RWPE1 (cell line): ENCODE measurements at regions not wholly inside any gene's neighbourhood (a gene's known extent, or its start where the extent isn't known, plus 50 kb on each side); places are given as distances from the start of the nearest gene placed in this dataset.

Experiments used
- CTCF ChIA-PET: fragments of 350-600 bp; sonication (Branson Sonifier 250); formaldehyde crosslinking; extraction: SDS; loops from one replicate; lab custom pipeline; 2021; lab: Yijun Ruan, JAX
- POLR2A ChIA-PET: fragments of 400-600 bp; formaldehyde crosslinking; extraction: SDS; loops from one replicate; lab custom pipeline; 2020; ENCODE audit warnings: antibody characterized with exemption; ENCODE audit not compliant: low non-redundant PET; lab: Yijun Ruan, JAX
- DNase-seq: peaks from one replicate; pipeline ENCODE4 v3.0.0; 2012; ENCODE audit warnings: low spot score
- H3K27ac ChIP-seq: fragments of 450-650 bp; 2 replicates; pipeline ENCODE4 v1.5.1; 2017
- CTCF ChIP-seq: fragments of 450-650 bp; conservative IDR thresholded peaks from 2 replicates; pipeline ENCODE4 v1.5.1; 2017; ENCODE audit warnings: low read depth, mild to moderate bottlenecking

DNA sequence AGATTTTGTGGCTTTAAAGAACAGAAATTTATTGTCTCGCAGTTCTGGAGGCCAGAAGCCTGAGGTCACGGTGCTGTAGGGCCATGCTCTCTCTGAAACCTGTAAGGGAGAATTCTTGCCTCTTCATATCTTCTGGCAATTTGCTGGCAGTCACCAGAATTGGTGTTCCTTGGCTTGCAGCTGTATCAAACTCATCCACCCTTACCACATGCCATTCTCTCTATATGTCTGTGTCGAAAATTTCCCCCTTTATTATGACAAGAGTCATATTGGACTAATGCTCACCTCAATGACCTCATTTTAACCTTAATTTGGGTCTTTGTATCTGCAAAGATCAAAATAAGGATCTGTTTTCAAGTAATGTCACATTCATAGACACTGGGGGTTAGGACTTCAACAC lies 266.7 kb downstream of the IL20RB start:
- TF ChIP-seq CTCF: no peak
- POLR2A ChIA-PET: no interaction called here
- CTCF ChIA-PET: no interaction called here
- no peak for DNase-seq
- no peak overlapping the region for H3K27ac ChIP-seq

GRCh38 chr3:137242836-137243400 lies 285.1 kb downstream of the IL20RB start:
- TF ChIP-seq CTCF: no peak
- no peak for DNase-seq
- POLR2A ChIA-PET: no interaction called here
- CTCF ChIA-PET: no interaction called here
- no peak overlapping the region for H3K27ac ChIP-seq

DNA sequence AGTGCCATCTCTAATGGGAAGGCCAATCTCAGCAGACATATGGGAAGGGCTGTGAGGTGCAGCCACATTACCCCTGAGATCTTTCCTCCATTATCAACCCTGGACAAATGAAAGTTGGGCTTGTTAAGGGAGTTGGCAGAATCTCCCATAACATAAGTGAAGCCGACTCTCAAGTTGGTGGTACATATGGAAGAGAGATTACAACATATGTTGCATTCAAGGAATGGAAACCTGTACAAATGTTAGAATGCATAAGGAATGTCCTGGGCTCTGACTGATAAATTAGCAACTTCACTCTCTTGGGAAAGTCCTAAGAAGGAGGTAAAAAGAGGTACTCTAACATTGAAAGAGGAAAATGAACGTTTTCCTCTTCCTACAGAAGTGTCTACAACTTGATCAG lies 288.7 kb downstream of the IL20RB start:
- CTCF ChIA-PET: no interaction called here
- DNase-seq: no peak
- POLR2A ChIA-PET: no interaction called here
- no peak overlapping the region for H3K27ac ChIP-seq
- no peak for TF ChIP-seq CTCF

DNA sequence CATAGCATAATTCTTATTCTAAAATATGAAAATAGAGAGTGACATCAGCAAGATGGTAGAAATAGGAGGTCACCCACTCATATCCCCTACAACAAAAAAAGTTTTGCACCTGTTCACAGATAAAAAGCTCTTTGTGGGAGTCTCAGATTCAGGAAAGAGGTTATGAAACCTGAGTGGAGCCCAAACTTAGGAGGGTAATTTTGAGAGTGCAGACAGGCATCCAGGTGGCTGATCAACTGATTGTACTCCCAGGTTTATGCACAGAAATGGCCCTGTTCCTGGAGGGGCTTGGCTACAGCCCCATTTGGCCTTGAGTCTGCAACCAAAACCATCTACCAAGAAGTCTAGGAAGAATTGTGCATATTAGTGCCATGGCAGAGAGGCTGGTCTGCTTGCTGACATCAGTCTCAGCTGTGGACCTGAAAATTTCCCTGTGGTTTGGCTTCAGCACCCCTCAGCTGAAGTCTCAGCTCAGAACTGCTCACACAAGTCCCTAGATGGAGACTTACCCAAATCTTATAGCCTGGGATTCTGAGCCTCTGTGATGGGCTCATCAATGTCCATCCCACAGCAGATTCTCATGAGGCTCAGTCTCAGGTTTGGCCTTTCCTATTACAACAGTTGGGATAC lies 291.6 kb downstream of the IL20RB start:
- DNase-seq: no peak
- no peak overlapping the region for H3K27ac ChIP-seq
- TF ChIP-seq CTCF: no peak
- POLR2A ChIA-PET: no interaction called here
- CTCF ChIA-PET: no interaction called here

GRCh38 chr3:137259089-137259488 lies 301.3 kb downstream of the IL20RB start:
- H3K27ac ChIP-seq: no peak overlapping the region
- ChIA-PET POLR2A (no interaction called here), CTCF (interaction anchor here (0.6 kb wide), 1 partner anchor 1694 kb away, joined by 9 read pairs; no protein-coding TSS in a partner anchor)
- no peak for DNase-seq
- TF ChIP-seq CTCF: no peak

DNA sequence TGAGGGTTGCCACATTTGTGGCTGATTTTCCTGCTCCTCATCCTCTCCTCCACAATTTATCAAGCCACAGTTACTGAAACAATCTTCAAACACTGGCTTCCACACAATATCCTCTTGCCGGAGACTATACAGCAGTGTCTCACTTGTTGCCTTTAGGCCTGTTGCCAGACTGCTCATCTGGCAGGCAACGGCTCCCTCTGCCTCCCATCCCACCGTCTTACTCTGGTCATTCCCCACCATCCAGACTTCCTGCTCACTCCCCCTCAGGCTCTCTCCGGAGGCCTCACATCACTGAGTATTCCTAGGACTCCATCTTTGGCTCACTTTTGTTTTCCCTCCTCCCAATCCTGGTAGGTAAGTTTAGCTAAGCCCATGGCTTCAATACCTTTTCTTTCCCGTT lies 301.9 kb downstream of the IL20RB start:
- ChIA-PET CTCF (no interaction called here), POLR2A (no interaction called here)
- no peak overlapping the region for H3K27ac ChIP-seq
- no peak for DNase-seq
- TF ChIP-seq CTCF: no peak
